ENCODE measurements at regions not wholly inside any gene's neighbourhood (a gene's known extent, or its start where the extent isn't known, plus 50 kb on each side); places are given as distances from the start of the nearest gene placed in this dataset.

- no peak overlapping the region for H3K4me3 ChIP-seq (ENCODE audit: low read depth, low read length)
- no peak for TF ChIP-seq CTCF (IDR thresholded peaks at IDR 0.05; ENCODE audit: borderline replicate concordance, insufficient read depth, low read depth, low read length)
Measured at GRCh38 chr3:159346271-159346903, 544.5 kb downstream of the MFSD1 start.

- TF ChIP-seq CTCF (IDR thresholded peaks at IDR 0.05; ENCODE audit: borderline replicate concordance, insufficient read depth, low read depth, low read length), result no peak
- H3K4me3 ChIP-seq (ENCODE audit: low read depth, low read length), result no peak overlapping the region
Measured at GRCh38 chr3:159348431-159348830, 546.6 kb downstream of the MFSD1 start.

GRCh38 chr3:159356606-159357005 lies 554.8 kb downstream of the MFSD1 start:
- TF ChIP-seq CTCF (IDR thresholded peaks at IDR 0.05; ENCODE audit: borderline replicate concordance, insufficient read depth, low read depth, low read length), result no peak
- H3K4me3 ChIP-seq (ENCODE audit: low read depth, low read length), result no peak overlapping the region

- no peak for TF ChIP-seq CTCF (IDR thresholded peaks at IDR 0.05; ENCODE audit: borderline replicate concordance, insufficient read depth, low read depth, low read length)
- H3K4me3 ChIP-seq (ENCODE audit: low read depth, low read length), result no peak overlapping the region
Measured at GRCh38 chr3:159364511-159364910, 562.7 kb downstream of the MFSD1 start.

GRCh38 chr3:159366476-159366875 lies 564.6 kb downstream of the MFSD1 start:
- no peak for TF ChIP-seq CTCF (IDR thresholded peaks at IDR 0.05; ENCODE audit: borderline replicate concordance, insufficient read depth, low read depth, low read length)
- H3K4me3 ChIP-seq (ENCODE audit: low read depth, low read length), result no peak overlapping the region

GRCh38 chr3:159371961-159372360 lies 570.1 kb downstream of the MFSD1 start:
- no peak for TF ChIP-seq CTCF (IDR thresholded peaks at IDR 0.05; ENCODE audit: borderline replicate concordance, insufficient read depth, low read depth, low read length)
- H3K4me3 ChIP-seq (ENCODE audit: low read depth, low read length), result no peak overlapping the region

- H3K4me3 ChIP-seq (ENCODE audit: low read depth, low read length), result no peak overlapping the region
- no peak for TF ChIP-seq CTCF (IDR thresholded peaks at IDR 0.05; ENCODE audit: borderline replicate concordance, insufficient read depth, low read depth, low read length)
Measured at GRCh38 chr3:159378396-159379194, 576.7 kb downstream of the MFSD1 start.
